Stimulated activated naive CD8-positive, alpha-beta T cell treated with anti-CD3 and anti-CD28 coated beads, Interleukin-15, Interleukin-2, amounts not matched to agents 100 ng/mL and 50 ng/mL, for 24 hours (primary cell): ENCODE measurements at regions not wholly inside any gene's neighbourhood (a gene's known extent, or its start where the extent isn't known, plus 50 kb on each side); places are given as distances from the start of the nearest gene placed in this dataset.

Experiments used
- H3K27ac Mint-ChIP-seq: one replicate; pipeline ENCODE4 v1.8.0; 2021; ENCODE audit warnings: mild to moderate bottlenecking, mixed read lengths
- H3K27me3 Mint-ChIP-seq: one replicate; pipeline ENCODE4 v1.8.0; 2021; ENCODE audit warnings: mixed read lengths
- H3K36me3 Mint-ChIP-seq: one replicate; pipeline ENCODE4 v1.8.0; 2021; ENCODE audit warnings: low read depth, mixed read lengths
- H3K4me1 Mint-ChIP-seq: one replicate; pipeline ENCODE4 v1.8.0; 2021; ENCODE audit warnings: low read depth, mixed read lengths
- H3K4me3 Mint-ChIP-seq: one replicate; pipeline ENCODE4 v1.8.0; 2021; ENCODE audit warnings: mild to moderate bottlenecking, mixed read lengths
- H3K9me3 Mint-ChIP-seq: one replicate; pipeline ENCODE4 v1.8.0; 2021; ENCODE audit warnings: mixed read lengths

DNA sequence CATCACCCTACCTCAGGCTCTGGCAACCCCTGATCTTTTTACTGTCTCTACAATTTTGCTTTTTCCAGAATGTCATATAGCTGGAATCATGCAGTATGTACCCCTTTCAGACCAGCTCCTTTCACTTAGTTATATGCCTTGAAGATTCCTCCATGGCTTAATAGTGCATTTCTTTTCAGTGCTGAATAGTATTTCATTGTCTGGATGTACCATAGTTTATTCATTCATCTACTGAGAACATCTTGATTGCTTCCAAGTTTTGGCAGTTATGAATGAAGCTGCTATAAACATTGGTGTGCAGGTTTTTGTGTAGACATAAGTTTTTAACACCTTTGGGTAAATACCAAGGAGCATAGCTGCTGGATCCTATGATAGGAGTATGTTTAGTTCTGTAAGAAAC is 50.8 kb upstream of the ANP32A start:
- H3K27me3 Mint-ChIP-seq: peaks cover 22% of the 10 kb centered on the region
- no peak overlapping the region for H3K27ac Mint-ChIP-seq
- no peaks in the 10 kb centered on the region for H3K9me3 Mint-ChIP-seq
- no peaks in the 10 kb centered on the region for H3K36me3 Mint-ChIP-seq
- no peaks in the 10 kb centered on the region for H3K4me1 Mint-ChIP-seq
- H3K4me3 Mint-ChIP-seq: no peak overlapping the region

- no peaks in the 10 kb centered on the region for H3K9me3 Mint-ChIP-seq
- H3K36me3 Mint-ChIP-seq: no peaks in the 10 kb centered on the region
- no peak overlapping the region for H3K27ac Mint-ChIP-seq
- H3K4me3 Mint-ChIP-seq: no peak overlapping the region
- H3K27me3 Mint-ChIP-seq: peaks cover 22% of the 10 kb centered on the region
- no peaks in the 10 kb centered on the region for H3K4me1 Mint-ChIP-seq
These were observed 54.1 kb upstream of the ANP32A start for GRCh38 chr15:68874788-68875187.

DNA sequence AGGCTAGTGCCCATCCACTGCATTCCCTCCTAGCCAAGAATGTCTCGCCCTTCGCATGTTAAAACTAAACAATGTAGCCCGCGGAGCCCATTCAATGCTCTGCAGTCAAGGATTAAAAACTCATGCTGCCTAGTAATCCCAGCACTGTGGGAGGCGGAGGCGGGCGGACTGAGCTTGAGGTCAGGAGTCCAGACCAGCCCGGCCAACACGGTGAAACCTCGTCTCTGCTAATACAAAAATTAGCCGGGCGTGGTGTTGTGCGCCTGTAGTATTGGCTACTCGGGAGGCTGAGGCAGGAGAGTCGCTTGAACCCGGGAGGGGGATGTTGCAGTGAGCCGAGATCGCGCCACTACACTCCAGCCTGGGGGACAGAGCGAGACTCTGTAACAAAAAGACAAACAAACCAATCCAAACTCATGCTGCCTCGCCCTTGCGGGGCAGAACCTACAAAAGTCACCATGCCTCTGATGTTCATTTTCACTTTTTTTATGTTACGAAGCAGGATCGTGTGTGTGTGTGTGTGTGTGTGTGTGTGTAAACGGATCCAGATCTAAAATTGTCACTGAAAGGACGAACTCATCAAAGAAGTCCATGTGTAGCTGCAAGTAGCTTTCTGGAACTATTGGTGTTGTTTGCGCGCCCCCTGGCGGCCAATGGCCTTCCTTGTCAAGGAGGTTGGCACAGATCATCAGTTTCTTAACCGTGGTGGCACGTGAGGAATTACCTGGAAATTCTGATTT is 54.8 kb upstream of the SPESP1 start:
- Mint-ChIP-seq H3K36me3 (no peaks in the 10 kb centered on the region), H3K27ac (no peak overlapping the region), H3K4me1 (no peaks in the 10 kb centered on the region), H3K4me3 (peak overlapping the region; percentile 4), H3K9me3 (no peaks in the 10 kb centered on the region), H3K27me3 (peaks cover 16% of the 10 kb centered on the region)

GRCh38 chr15:68877626-68878025 is 52.7 kb upstream of the SPESP1 start:
- Mint-ChIP-seq H3K4me1 (no peaks in the 10 kb centered on the region), H3K27me3 (peaks cover 16% of the 10 kb centered on the region), H3K36me3 (no peaks in the 10 kb centered on the region), H3K9me3 (no peaks in the 10 kb centered on the region), H3K4me3 (no peak overlapping the region), H3K27ac (no peak overlapping the region)

DNA sequence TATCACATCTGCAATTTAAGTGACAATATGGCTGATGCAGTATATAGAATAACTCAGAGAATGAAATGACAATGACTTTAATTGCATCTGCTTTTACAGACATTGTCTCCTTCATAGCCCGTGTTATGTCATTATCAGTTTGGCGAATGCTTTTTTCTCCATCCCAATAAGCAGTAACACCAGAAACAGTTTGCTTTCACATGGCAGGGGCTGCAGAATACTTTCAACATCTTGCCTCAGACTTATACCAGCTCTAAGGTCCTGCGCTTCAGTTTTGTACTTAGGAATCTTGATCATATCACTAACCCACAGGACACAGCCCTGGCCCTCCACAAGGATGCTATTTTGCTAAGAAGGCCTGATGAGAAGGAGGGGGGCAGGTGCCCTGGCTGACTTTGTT is 49.9 kb upstream of the SPESP1 start:
- H3K9me3 Mint-ChIP-seq: no peaks in the 10 kb centered on the region
- no peak overlapping the region for H3K4me3 Mint-ChIP-seq
- no peaks in the 10 kb centered on the region for H3K4me1 Mint-ChIP-seq
- peaks cover 9% of the 10 kb centered on the region for H3K27me3 Mint-ChIP-seq
- no peaks in the 10 kb centered on the region for H3K36me3 Mint-ChIP-seq
- H3K27ac Mint-ChIP-seq: no peak overlapping the region
